ENCODE measurements at regions not wholly inside any gene's neighbourhood (a gene's known extent, or its start where the extent isn't known, plus 50 kb on each side); places are given as distances from the start of the nearest gene placed in this dataset.

DNA sequence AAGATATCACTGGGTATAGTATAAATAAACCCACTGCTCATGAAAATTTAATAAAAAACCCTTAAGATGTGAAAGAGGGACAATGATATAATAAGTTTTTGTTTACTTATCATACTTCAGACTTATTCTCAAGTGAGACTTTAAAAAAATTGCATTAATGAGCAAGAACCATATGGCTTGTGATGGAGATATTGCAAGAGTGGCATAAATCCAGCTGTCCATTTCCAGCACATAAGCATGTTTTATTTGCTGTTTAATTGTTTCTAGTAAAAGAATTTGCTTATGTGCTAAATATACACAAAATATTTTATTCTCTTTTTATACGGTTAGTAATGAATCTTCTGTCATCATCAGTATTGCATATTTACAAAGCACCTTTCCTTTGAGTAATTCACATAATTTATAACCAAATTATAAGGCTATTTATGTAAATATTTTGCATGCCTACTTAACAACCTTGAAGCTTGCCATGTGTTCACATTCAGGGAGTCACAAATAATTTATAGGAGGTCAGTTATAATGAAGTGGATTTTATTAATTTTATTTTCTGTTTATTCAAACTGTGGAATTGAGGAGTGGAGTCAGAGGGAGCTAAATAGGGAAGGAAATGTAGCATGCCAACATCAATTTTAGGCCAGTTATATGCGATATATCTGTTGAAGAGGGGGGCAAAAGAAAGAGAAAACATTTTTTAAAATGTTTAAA, 318.5 kb upstream of the CWC22 start:
- TF ChIP-seq POLR2A (IDR thresholded peaks at IDR 0.05) = no peak
- no peak for TF ChIP-seq CTCF (IDR thresholded peaks at IDR 0.05)
